ENCODE measurements at regions not wholly inside any gene's neighbourhood (a gene's known extent, or its start where the extent isn't known, plus 50 kb on each side); places are given as distances from the start of the nearest gene placed in this dataset.

GRCh38 chr20:12882832-12883506 lies 125.8 kb upstream of the SPTLC3 start:
- Histone ChIP-seq H3K27ac (no peak overlapping the region), H3K27me3 (no peaks in the 10 kb centered on the region), H3K36me3 (no peaks in the 10 kb centered on the region), H3K4me3 (no peak overlapping the region), H3K9me3 (no peaks in the 10 kb centered on the region), H3K4me1 (no peaks in the 10 kb centered on the region)
- no peak for DNase-seq (ENCODE audit: low spot score in 2 of 2)
- TF ChIP-seq EP300 (IDR thresholded peaks at IDR 0.05): no peak
- TF ChIP-seq, protein P1, sequence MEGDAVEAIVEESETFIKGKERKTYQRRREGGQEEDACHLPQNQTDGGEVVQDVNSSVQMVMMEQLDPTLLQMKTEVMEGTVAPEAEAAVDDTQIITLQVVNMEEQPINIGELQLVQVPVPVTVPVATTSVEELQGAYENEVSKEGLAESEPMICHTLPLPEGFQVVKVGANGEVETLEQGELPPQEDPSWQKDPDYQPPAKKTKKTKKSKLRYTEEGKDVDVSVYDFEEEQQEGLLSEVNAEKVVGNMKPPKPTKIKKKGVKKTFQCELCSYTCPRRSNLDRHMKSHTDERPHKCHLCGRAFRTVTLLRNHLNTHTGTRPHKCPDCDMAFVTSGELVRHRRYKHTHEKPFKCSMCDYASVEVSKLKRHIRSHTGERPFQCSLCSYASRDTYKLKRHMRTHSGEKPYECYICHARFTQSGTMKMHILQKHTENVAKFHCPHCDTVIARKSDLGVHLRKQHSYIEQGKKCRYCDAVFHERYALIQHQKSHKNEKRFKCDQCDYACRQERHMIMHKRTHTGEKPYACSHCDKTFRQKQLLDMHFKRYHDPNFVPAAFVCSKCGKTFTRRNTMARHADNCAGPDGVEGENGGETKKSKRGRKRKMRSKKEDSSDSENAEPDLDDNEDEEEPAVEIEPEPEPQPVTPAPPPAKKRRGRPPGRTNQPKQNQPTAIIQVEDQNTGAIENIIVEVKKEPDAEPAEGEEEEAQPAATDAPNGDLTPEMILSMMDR (IDR thresholded peaks at IDR 0.05): no peak
- TF ChIP-seq POLR2A (IDR thresholded peaks at IDR 0.05): no peak
- 53 to 64% methylated on average over 1 of the region's 1 CpG for WGBS, 2 donors

- DNase-seq (ENCODE audit: low spot score in 2 of 2): no peak
- Histone ChIP-seq H3K9me3 (no peaks in the 10 kb centered on the region), H3K27ac (no peak overlapping the region), H3K27me3 (no peaks in the 10 kb centered on the region), H3K4me1 (no peaks in the 10 kb centered on the region), H3K4me3 (no peak overlapping the region), H3K36me3 (no peaks in the 10 kb centered on the region)
- TF ChIP-seq EP300 (IDR thresholded peaks at IDR 0.05): no peak
These were observed 125.3 kb upstream of the SPTLC3 start for GRCh38 chr20:12883507-12883885.

DNA sequence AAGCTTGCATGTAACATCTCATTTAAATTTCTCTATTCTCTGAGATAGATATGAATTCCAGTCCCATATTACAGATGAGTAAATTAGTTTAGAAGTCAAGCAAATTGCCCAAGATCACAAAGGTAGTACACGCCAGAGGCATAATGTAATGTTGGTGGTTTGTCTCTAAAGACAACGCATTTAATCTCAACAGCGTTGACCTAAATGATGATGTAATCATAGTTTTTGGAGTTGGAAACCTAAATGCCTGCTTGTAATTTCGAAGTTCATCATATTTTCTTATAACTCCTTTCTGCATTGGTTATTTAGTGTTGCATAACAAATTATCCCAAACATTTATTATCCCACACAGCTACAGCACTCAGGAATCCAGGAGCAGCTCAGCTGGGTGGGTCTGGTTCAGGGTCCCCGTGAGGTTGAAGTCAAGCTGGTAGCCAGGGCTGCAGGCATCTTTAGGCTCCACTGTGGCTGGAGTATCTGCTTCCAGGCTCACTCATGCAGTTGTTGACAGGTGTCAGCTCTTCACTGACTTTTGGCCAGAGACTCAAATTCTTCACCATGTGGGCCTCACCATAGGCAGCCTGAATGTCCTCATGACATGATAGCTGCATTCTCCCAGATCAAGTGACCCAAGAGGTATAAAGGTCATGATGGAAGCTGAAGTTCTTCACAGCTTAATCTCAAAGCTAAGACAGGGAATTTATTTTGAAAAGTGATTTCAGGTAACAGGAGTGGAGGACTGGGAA lies 122.0 kb upstream of the SPTLC3 start:
- no peak for DNase-seq (ENCODE audit: low spot score in 2 of 2)
- TF ChIP-seq, protein P1 (IDR thresholded peaks at IDR 0.05): no peak
- TF ChIP-seq POLR2A (IDR thresholded peaks at IDR 0.05) (no peak), EP300 (IDR thresholded peaks at IDR 0.05) (no peak)
- no peak overlapping the region for H3K4me3 ChIP-seq
- H3K27ac ChIP-seq: no peak overlapping the region
- H3K9me3 ChIP-seq: no peaks in the 10 kb centered on the region
- WGBS, 2 donors: 84 to 88% methylated on average over 5 of the region's 5 CpGs
- H3K27me3 ChIP-seq: no peaks in the 10 kb centered on the region
- no peaks in the 10 kb centered on the region for H3K36me3 ChIP-seq
- no peaks in the 10 kb centered on the region for H3K4me1 ChIP-seq

DNA sequence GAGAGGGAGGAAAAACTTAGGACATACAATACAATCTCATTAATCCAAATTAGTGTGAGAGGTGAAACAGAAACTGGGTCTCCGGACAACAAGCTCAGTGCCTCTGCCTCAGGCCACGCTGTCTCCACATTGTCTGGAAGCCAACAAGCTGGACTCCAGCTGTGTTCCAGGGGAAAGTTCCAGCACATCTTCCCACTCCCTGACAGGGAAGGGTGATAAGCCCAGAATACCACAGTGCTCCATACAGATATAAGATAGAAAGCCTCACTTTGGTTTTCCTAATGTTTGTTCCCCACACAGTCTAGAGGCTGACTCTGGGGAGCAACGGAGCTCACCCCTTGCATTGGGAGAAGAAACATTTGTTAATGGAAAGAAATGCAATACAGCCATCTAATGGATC lies 117.1 kb upstream of the SPTLC3 start:
- TF ChIP-seq EP300 (IDR thresholded peaks at IDR 0.05) (no peak), POLR2A (IDR thresholded peaks at IDR 0.05) (no peak)
- TF ChIP-seq, protein P1 (IDR thresholded peaks at IDR 0.05): no peak
- no peak overlapping the region for H3K4me3 ChIP-seq
- whole genome bisulfite sequencing, 2 donors: 84 to 86% methylated on average over 3 of the region's 3 CpGs
- H3K36me3 ChIP-seq: no peaks in the 10 kb centered on the region
- H3K27me3 ChIP-seq: no peaks in the 10 kb centered on the region
- no peaks in the 10 kb centered on the region for H3K9me3 ChIP-seq
- no peak for DNase-seq (ENCODE audit: low spot score in 2 of 2)
- no peaks in the 10 kb centered on the region for H3K4me1 ChIP-seq
- no peak overlapping the region for H3K27ac ChIP-seq

DNA sequence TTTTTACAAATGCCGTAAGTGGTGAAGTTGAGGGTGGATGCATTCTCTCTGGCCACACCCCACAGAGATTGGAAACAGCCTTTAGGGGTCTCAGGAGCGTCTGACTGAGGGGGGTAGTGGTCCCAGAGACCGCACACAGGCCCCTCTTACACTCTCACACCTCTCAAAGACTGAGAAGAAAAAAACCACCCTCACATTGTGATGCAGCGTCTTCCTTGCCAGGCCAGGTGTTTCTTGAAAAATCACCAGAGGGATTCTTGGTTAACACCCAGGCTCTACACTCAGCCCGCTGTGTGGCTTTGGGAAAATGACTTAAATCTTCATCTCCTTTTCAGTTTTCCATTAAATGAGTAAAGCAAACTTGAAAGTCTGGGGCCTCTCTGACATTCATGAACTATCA lies 115.8 kb upstream of the SPTLC3 start:
- WGBS, 2 donors: 36 to 58% methylated on average over 5 of the region's 5 CpGs
- Histone ChIP-seq H3K9me3 (no peaks in the 10 kb centered on the region), H3K36me3 (no peaks in the 10 kb centered on the region), H3K4me3 (no peak overlapping the region), H3K27ac (no peak overlapping the region), H3K4me1 (no peaks in the 10 kb centered on the region), H3K27me3 (no peaks in the 10 kb centered on the region)
- no peak for TF ChIP-seq POLR2A (IDR thresholded peaks at IDR 0.05)
- DNase-seq (ENCODE audit: low spot score in 2 of 2): no peak

DNA sequence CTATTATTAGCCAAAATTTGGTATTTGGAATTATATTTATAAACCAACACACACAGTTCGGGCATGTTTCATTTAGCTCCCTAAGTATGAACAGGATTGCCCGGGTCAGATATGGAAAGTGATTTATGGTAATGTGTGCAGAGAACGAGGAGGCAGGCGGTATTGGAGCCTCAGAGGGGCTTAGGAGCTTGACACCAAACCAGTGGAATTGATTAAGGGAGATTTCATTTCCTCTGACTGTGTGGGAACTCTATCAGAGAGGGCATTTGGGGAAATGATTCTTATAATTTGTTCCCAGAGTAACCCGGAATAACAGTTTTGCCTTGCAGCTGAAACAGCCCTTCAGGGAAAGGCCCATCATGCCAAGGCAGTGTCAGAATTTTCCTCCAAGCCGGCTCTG lies 115.1 kb upstream of the SPTLC3 start:
- Histone ChIP-seq H3K27ac (no peak overlapping the region), H3K9me3 (no peaks in the 10 kb centered on the region), H3K4me3 (no peak overlapping the region), H3K36me3 (no peaks in the 10 kb centered on the region), H3K4me1 (no peaks in the 10 kb centered on the region), H3K27me3 (no peaks in the 10 kb centered on the region)
- TF ChIP-seq, protein P1 (IDR thresholded peaks at IDR 0.05): no peak
- TF ChIP-seq POLR2A (IDR thresholded peaks at IDR 0.05) (no peak), EP300 (IDR thresholded peaks at IDR 0.05) (no peak)
- no peak for DNase-seq (ENCODE audit: low spot score in 2 of 2)
- WGBS, 2 donors: 37 to 45% methylated on average over 6 of the region's 6 CpGs

Data from tibial nerve (tissue), 4 donors.